IMR-90 (cell line): ENCODE measurements at regions not wholly inside any gene's neighbourhood (a gene's known extent, or its start where the extent isn't known, plus 50 kb on each side); places are given as distances from the start of the nearest gene placed in this dataset.

Experiments used
- CEBPB ChIP-seq: IDR thresholded peaks from 2 replicates; pipeline ENCODE4 v1.6.1; 2012; ENCODE audit warnings: low read depth, low read length, improper control_type of control experiment
- ELK1 ChIP-seq: fragments of 150-350 bp; IDR thresholded peaks from 2 replicates; pipeline ENCODE4 v1.6.1; 2016; ENCODE audit warnings: low read depth, mild to moderate bottlenecking, low read length, moderate library complexity, borderline replicate concordance
- FOS ChIP-seq: fragments of 150-350 bp; IDR thresholded peaks from 2 replicates; pipeline ENCODE4 v1.6.1; 2016; ENCODE audit warnings: low read depth, low read length
- MAFK ChIP-seq: IDR thresholded peaks from 2 replicates; pipeline ENCODE4 v1.6.1; 2012; ENCODE audit warnings: low read depth, low read length, improper control_type of control experiment
- MAZ ChIP-seq: IDR thresholded peaks from 2 replicates; pipeline ENCODE4 v1.6.1; 2012; ENCODE audit warnings: low read depth, mild to moderate bottlenecking, low read length, improper control_type of control experiment, moderate library complexity, borderline replicate concordance
- MXI1 ChIP-seq: IDR thresholded peaks from 2 replicates; pipeline ENCODE4 v1.6.1; 2012; ENCODE audit warnings: low read depth, mild to moderate bottlenecking, low read length, moderate library complexity, borderline replicate concordance
- POLR2A ChIP-seq: IDR thresholded peaks from 2 replicates; pipeline ENCODE4 v1.6.1; 2012; ENCODE audit warnings: mild to moderate bottlenecking, low read depth, low read length
- RAD21 ChIP-seq: IDR thresholded peaks from 2 replicates; pipeline ENCODE4 v1.6.1; 2012; ENCODE audit warnings: low read length, improper control_type of control experiment
- RFX5 ChIP-seq: IDR thresholded peaks from 2 replicates; pipeline ENCODE4 v1.8.0; 2012; ENCODE audit warnings: low read depth, mild to moderate bottlenecking, low read length, moderate library complexity
- SMC3 ChIP-seq: fragments of 150-350 bp; IDR thresholded peaks from 2 replicates; pipeline ENCODE4 v1.6.1; 2016; ENCODE audit warnings: low read depth, mild to moderate bottlenecking, antibody characterized with exemption, low read length, moderate library complexity
- TF ChIP-seq, protein P1 (sequence below): conservative IDR thresholded peaks from 2 replicates; pipeline ENCODE4 v1.5.1; 2012; ENCODE audit warnings: mild to moderate bottlenecking, low read depth, low read length, improper control_type of control experiment
- TF ChIP-seq, protein P2 (sequence below): fragments of 150-350 bp; IDR thresholded peaks from 2 replicates; pipeline ENCODE4 v1.6.1; 2017; ENCODE audit warnings: mild to moderate bottlenecking, antibody characterized with exemption, low read length, low read depth

GRCh38 chr2:41432459-41432858, 615.4 kb upstream of the PKDCC start:
- TF ChIP-seq RAD21, result no peak
- TF ChIP-seq, protein P1, sequence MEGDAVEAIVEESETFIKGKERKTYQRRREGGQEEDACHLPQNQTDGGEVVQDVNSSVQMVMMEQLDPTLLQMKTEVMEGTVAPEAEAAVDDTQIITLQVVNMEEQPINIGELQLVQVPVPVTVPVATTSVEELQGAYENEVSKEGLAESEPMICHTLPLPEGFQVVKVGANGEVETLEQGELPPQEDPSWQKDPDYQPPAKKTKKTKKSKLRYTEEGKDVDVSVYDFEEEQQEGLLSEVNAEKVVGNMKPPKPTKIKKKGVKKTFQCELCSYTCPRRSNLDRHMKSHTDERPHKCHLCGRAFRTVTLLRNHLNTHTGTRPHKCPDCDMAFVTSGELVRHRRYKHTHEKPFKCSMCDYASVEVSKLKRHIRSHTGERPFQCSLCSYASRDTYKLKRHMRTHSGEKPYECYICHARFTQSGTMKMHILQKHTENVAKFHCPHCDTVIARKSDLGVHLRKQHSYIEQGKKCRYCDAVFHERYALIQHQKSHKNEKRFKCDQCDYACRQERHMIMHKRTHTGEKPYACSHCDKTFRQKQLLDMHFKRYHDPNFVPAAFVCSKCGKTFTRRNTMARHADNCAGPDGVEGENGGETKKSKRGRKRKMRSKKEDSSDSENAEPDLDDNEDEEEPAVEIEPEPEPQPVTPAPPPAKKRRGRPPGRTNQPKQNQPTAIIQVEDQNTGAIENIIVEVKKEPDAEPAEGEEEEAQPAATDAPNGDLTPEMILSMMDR, result no peak
- TF ChIP-seq MAFK, result no peak
- TF ChIP-seq POLR2A, result no peak
- no peak for TF ChIP-seq RFX5
- TF ChIP-seq CEBPB, result no peak
- TF ChIP-seq SMC3, result no peak
- TF ChIP-seq ELK1, result no peak
- TF ChIP-seq, protein P2, sequence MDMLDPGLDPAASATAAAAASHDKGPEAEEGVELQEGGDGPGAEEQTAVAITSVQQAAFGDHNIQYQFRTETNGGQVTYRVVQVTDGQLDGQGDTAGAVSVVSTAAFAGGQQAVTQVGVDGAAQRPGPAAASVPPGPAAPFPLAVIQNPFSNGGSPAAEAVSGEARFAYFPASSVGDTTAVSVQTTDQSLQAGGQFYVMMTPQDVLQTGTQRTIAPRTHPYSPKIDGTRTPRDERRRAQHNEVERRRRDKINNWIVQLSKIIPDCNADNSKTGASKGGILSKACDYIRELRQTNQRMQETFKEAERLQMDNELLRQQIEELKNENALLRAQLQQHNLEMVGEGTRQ, result no peak
- no peak for TF ChIP-seq MAZ
- no peak for TF ChIP-seq MXI1
- TF ChIP-seq FOS, result no peak
